GM19395 (cell line): ENCODE measurements at regions not wholly inside any gene's neighbourhood (a gene's known extent, or its start where the extent isn't known, plus 50 kb on each side); places are given as distances from the start of the nearest gene placed in this dataset.

Experiments used
- ATAC-seq: cut with Tn5 transposase; IDR thresholded peaks from one replicate; pipeline ENCODE4 v1.9.1; 2021; ENCODE audit warnings: mild to moderate bottlenecking, moderate library complexity; ENCODE audit not compliant: unreplicated experiment

DNA sequence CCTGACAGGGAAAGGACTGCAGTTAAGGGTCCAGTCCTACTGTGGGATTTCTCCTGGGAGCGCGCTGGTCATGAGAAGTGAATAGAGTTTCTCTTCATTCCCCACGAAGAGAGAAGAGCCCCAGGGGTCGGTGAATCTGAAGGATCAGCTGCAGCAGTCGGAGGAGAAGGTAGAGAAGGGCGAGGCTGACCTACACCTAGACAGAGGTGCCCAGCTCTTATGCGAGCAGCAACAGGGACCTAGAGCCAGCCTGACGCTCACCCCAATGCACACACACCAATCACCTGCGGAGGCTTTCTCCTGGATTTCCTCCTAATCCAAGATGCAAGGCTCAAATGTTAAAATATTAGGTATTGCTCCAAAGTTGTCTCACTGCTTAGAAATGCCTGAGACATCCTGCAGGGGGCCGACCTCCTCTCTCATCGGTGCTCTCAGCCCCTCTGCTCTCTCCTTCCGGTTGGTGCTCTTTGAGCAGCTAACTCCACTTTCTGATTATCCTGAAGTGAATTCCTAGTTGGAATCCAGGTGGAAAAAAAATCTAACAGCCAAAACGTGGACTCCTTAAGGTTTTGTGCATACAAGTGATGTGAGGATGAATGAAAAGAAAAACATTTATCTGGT is 176.4 kb downstream of the AHR start:
- ATAC-seq: no peak

DNA sequence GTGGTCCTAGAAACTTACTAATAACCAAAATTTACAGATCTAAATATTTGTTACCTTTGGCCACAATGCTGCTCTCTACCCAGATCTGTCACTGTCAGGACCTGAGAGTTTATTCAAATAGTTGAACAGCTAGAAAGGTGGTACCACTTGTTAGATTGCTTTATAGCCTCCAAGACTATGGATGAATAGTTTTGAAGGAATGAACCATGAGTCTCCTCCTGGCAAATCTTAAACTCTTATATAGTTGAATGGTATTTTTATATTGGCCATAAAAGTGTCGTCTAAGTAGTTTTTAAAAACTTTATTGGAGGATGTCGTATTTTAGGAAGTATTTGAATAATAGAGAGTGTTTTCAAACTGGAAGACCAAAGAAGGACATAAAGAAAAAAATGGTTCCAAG is 178.7 kb downstream of the AHR start:
- ATAC-seq: no peak

DNA sequence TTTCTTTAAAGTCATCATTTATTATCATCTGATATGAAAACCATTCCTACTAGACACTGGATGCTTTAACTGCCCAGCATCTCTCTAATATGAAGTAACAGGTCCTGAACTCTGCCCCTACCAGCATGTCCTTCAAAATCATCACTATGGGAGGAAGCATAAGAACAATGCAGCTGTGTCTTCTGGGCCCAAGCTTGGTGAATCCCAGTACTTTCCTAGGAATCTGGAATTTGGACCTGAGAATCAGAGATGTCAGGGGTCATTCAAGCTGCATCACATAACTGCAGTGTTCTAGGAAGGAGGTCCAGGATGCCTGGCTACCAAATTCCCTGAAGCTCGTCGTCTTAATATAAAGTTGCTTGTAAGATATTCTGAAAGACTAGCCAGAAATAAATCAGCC is 182.7 kb downstream of the AHR start:
- no peak for ATAC-seq

DNA sequence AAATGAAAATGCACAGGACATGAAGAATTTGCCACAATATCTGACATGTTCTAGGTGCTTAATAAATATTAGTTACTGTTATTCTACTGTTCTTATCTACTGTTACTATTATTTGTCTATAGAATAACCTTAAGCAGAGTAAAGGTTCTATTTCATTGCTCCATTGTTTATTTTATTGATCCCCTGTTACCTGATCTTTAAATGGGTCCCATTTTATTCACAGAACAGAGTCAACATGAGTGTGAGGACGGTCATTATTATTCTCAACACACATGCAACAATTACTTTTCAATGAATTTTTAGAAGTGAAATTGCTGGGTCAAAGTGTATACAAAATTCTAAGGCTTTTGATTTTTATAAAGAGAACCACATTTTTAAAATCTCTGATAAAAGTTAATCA is 186.9 kb downstream of the AHR start:
- no peak for ATAC-seq

DNA sequence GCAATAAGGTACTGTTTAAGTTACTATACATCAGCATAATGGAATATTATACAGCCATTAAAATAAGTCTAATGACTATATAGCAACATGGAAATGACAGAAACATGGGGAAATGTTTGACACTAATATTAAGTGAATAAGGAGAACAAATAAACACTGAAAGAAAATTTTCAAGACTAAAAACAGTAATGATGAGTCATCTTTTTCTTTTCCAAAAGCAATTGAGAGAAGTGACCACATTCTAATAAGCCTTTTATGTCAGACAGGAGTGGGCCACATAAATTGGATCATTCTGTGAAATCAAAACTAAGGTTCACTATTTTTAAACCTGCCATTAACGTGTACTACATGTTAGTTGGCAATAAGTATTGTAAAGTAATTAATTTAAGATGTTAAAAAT is 187.5 kb downstream of the AHR start:
- ATAC-seq: no peak

DNA sequence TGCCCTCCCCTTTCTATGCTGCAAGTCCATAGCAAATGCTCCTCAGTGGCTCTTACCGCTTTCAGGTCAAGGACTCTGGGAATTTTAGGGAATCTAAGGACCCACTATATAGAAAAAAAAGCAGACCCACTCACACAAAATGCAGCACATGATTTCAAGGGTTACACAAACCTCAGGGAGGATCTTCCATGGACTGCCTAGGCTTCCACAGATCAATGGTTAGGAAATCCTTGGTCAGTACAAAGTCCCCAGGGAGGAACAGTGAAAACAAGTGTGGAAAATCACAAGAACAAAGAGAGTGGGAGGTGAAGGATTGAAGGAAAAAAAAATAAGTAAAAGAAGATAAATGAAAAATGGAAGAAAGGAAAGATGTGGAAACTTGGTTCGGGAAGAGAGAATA is 188.4 kb downstream of the AHR start:
- no peak for ATAC-seq

DNA sequence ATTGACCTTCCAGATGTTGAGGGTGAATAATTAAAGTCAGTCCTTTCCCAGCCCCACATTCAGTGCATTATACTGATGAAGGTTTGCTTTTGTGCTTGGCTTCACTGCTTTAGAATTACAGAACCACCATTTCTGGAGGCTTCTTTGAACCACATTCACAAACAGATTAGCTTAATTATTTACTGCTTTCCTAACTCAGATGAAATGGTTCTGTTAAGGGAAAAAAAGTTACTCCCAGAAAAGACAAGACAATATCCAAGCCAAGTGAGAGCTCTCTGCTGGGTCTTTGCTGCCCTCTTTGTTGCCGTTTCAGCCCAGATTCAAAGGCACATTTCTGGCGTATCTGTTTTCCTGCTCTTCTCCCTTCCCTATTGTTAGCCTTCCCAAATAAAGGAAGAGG is 188.9 kb downstream of the AHR start:
- no peak for ATAC-seq

DNA sequence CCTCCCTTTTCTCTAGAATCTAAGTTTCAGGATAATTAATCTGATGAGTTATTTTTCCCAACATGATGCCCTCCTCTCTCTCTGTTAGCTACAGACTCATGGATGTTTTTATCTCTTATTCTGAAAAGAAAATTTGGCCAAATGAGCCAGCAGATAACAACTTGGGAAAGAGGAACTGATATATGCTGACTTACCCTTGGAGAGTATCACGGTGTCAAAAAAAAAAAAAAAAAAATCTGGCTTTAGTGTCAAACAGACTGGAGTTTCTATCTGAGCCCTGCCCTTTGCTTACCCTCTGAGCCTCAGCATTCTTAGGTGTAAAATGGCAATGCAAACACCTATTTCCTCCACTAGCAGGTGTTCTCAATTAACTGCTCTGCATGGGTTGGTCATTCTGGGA is 190.4 kb downstream of the AHR start:
- ATAC-seq: no peak

DNA sequence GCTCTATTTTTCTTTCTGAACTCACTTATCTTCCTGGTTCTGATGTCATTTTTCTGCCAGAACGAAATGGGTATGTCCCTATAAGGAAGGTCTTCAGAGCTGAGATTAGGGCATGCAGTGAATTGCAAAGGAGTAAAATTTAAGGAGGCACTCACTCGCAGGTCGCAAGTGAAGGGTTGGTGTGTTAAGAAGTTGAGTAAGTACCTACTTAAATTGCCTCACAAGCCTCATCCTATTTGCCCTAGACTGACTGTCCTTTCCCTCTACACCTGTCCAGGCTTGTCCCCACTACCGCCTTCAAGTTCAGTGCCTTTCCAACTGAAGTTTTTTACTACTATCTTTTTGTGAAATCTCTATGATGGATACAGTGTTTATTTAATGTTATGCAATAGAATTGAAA is 191.5 kb downstream of the AHR start:
- no peak for ATAC-seq

DNA sequence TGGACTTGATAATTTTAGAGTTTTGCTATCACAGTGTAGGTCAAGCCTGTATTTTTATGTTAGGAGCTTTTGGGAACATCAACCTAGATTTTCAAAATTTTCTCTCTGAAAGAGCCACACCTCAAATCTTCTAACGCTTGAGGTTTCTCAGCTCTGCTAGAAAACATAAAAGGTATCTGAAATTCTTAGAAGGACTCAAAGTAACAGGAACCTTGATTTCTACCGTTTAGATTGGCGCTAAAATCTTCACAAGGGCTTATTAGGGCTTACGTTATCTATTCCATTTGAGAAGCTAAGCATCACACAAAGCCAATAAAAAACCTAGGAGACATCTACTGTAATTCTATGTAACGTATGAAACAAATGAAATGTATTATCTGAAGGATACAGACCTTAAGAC is 192.4 kb downstream of the AHR start:
- ATAC-seq: no peak

DNA sequence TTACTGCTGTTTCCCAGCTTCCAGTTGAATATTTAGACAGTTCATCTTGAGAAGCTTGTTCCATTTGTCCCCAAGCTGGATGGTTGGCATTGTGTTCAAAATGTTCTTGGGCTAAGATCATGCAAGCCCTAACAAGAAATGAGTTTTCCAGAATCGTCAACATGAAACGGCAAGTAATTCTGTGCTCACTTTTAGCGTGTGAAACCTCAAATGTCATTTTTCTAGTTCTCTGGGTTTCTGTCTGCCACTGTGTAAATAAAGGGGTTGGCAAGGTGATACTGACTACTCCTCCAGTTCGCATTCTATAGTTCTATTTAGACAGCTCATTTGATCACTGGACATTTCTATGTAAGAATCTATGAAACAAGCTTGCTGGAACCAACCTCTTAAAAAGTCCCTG is 194.0 kb downstream of the AHR start:
- peak; percentile 63 for ATAC-seq

DNA sequence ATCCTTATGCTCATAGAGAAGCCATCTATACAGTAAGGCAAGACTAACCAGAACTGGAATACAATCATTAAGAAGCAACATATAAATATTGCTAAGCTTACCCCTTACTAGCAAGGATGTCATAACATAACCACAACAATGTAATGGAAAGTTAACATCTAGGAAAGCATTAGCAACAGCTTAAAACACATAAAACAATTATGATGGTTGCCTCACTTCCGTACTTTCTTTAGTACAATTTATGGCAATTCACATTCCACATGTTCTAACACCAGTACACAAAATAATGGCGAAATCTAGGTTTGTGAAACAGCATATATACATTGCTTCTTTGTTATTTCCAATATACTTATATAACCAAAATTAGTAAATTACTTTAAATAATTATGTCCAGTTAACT is 195.0 kb downstream of the AHR start:
- no peak for ATAC-seq

DNA sequence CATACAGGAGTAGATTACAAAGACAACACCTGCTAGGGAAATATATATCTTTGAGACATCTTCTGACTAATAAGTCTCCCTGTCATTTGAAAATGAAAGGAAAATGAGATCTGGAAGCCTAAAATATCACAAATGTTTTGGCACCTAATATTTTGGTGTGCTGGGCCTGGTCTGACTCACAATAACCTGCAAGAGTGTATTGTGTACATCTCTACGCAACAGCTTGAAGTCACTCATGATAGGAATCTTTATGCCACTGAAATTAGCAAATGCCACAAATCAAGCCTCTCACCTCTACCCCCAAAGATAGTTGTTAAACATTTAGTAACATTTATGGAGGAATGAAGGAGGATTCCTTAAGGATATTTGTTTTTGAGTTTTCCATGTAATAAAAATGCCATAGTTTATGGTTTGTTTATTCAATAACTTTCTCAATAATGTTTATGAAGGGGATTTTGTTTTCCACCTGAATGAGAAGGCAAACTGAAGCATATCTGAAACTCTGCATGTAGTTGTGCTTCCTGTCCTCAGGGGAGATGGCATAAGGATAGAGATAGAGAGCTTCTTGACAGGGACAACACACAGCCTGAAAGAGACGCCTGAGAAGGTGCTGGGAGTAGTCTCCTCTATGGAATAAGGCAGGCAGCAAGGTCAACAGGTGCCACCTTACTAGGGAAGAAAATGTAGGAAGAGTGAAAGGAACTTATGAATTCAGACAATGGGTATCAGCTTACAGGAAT is 197.4 kb downstream of the AHR start:
- no peak for ATAC-seq

DNA sequence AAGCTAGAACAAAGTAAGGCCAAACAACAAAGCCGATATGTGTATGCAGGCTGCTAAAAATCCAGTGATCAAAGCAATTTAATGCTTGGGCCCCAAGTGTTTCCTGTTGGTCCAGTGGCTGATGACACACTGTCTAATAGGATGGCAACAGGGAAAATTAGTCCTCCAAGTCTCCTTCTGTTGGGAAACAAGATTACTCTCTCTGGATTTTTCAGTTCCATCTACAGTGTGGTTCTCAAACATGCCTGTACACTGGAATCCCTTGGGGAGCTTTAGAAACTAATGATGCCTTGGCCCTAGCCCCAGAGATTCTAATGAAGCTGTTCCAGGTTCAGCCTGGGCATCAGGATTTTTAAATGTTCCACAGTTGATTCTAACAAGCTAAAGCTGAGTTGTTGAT is 198.7 kb downstream of the AHR start:
- ATAC-seq: no peak

DNA sequence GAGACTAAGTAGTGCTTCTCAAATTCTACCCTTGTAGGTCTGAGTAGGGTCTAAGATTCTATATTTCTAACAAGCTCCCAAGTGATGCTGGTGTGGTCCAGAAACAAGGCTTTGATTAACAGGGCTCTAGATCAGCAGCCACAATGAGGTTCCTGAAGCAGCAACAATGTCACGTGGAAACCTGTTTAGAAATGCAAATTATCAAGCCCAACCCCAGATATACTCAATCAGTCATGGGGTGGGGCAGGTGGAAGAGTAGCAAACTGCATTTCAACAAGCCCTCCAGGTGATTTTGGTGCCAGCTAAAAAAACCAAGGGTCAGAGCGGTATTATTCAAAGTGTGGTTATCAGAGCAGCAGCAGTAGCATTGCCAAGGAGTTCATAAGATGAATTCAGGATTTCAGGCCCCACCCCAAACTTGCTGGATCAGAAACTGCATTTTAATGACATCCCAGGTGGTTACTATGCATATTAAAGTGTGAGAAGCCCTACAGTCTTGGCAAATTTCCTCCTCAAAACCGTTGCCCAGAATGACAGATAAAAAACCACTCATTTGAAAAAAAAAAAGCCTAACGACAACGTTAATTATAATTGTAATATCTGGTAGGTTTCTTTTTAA is 199.2 kb downstream of the AHR start:
- ATAC-seq: no peak

DNA sequence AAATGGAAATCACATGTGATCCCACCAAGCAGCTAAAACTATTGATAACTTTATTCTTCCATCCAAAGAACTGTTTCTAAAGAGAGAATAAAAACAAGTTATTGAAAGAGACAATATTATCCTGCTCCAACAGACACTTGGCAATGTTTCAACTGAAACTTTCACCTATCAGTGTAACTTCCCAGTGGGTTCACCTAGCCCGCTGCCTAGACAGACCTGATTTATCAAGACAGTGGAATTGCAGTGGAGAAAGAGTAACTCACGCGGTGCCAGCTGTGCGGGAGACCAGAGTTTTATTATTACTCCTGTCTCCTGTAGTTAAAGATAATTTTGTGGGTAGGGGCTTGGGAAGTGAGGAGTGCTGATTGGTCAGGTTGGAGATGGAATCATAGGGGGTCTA is 199.8 kb downstream of the AHR start:
- ATAC-seq: no peak

DNA sequence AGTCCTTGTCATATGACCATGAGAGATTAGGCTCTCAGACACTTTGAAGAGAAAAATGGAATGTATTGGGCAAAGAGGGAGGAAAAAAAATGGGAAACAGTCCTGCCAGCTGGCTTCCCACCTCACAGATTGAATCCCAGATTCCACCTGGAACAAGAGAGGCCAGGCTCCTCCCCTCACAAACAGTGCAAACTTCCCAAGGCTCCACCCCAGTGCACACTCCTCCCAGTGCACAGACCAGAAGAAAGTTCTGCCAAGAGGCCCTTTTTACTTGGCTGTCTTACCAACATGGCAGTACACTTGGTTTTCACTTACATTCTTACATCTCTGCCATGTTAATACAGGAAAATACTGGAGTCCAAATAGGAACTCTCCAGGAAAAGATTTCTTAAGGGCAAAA is 202.3 kb downstream of the AHR start:
- no peak for ATAC-seq

DNA sequence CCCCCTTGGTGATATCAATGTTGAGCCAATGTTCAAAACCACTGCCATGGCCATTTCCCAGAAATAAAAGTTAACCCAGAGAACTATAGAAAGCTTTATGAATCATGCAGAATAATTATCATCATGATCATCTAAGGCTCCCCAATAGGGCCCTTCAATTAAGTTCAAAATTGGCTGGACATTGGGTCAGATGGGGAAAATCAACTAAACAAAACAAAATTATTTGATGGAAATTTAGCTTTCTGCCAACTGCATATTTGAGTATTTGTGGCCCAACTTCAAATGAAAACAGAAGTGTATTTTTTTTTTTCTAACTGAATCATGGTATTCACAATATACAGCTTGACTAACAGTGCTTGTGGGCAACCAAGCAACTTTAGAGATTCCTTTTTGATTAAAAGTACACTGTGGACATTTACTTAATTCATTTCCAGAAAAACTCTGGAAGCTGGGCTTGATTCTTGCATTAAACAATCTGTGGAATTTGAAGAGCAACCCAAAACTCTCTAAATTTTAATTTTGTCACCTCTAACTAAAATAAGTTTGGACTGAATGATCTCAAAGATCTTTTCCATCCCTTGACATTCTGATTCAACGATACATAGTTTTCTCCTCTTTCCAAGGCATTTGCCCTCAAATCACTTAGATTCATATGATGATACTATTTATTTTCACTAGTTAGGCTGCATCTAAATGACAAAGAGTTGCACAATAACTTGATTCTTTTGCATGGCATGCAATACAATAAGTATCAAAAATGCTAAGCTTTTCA is 203.2 kb downstream of the AHR start:
- ATAC-seq: no peak

DNA sequence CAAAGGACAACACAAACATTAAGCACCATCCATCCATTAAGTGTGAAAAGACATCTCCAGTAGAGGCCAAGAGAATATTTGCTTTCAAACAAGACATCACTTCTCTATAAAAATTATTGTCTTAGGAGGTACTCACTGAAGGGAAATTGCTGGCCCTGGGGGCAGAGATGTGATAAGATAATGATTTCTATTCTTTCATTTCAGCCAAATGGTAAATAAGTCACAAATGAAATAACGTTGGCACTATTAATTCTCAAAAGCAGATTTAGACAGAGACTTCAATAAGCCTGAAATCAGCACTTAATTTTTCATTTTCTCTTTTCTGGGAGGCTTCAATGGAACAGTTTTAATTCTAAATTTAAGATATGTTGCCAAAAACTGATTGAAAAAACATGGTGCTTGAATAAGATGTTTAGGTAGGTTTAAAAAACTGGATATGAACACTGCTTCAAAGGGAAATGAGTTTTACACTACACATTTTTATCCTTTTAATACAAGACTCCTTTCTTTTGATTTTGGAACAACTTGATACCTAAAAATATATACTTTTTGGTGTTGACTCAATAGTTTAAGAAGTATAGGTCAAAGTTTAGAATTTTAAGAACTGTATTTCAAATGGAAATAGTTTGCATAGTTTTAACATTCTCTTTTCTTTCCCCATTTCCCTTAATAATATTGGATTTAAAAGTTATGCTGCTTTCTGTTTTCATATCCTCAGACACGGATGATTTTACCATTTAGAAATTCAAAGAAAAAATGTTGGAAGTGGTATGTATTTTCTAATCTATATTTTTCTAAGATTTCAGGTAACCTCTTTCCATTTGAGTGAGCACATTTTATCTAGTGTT is 204.0 kb downstream of the AHR start:
- ATAC-seq: no peak

DNA sequence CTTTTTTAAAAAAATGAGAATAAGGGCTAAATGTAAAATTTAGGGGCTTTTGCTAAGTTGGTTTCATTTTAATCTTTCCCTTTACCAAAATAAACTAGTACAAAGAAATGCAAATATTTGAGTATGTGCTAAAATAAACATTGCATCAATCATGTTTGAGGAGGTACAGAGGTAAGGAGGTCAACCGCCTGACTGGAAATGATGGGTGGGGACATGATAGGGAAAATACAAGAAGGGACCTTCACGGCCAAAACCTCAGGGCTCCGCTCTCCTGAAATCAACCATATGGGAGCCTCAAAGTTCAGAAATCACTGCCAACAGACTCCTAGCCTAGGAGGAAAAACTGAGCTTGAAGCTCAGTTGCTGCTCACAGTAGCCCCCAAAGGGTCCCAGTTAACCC is 207.6 kb downstream of the AHR start:
- ATAC-seq: peak; percentile 75

DNA sequence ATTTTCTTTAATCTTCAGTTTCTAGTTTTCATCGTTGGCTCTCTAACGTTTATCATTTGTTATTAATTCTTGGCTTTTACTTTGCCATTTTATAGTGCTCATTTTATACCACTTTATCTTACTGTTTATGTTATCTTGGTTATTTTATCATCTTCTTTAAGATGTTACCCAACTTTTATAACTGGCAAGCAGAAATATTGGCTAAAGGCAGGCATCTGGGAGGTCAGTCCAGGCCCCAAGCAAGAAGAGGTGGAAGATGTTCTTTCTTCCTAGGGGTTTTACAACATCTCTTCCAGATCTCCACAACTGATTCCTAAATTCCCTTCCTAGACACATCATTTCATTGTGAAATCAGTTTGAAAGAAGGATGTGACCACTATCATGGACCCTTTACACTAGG is 208.1 kb downstream of the AHR start:
- no peak for ATAC-seq
